Activated naive CD4-positive, alpha-beta T cell (primary cell): ENCODE measurements at regions not wholly inside any gene's neighbourhood (a gene's known extent, or its start where the extent isn't known, plus 50 kb on each side); places are given as distances from the start of the nearest gene placed in this dataset.

Source experiments
- DNase-seq, 4 experiments: peaks; one replicate each; lab custom pipeline; 2025; lab: John Stamatoyannopoulos, UW

GRCh38 chr12:67909681-67910080 lies 79.6 kb upstream of the IFNG-AS1 start:
- no peak for DNase-seq

GRCh38 chr12:67910360-67911274 lies 78.6 kb upstream of the IFNG-AS1 start:
- DNase-seq = no peak

- no peak for DNase-seq
Measured at GRCh38 chr12:67911275-67911600, 78.0 kb upstream of the IFNG-AS1 start.

GRCh38 chr12:67911789-67912188 lies 77.5 kb upstream of the IFNG-AS1 start:
- no peak for DNase-seq

GRCh38 chr12:67915335-67915851 lies 73.9 kb upstream of the IFNG-AS1 start:
- DNase-seq = no peak

GRCh38 chr12:67916266-67916970 lies 72.8 kb upstream of the IFNG-AS1 start:
- no peak for DNase-seq

GRCh38 chr12:67917811-67918210 lies 71.4 kb upstream of the IFNG-AS1 start:
- no peak for DNase-seq

GRCh38 chr12:67918441-67918840 lies 70.8 kb upstream of the IFNG-AS1 start:
- DNase-seq = no peak

GRCh38 chr12:67919406-67919805 lies 69.8 kb upstream of the IFNG-AS1 start:
- no peak for DNase-seq

- no peak for DNase-seq
Measured at GRCh38 chr12:67920413-67920812, 68.8 kb upstream of the IFNG-AS1 start.

- DNase-seq = no peak
Measured at GRCh38 chr12:67921286-67921685, 68.0 kb upstream of the IFNG-AS1 start.

- DNase-seq = no peak
Measured at GRCh38 chr12:67922245-67922644, 67.0 kb upstream of the IFNG-AS1 start.

GRCh38 chr12:67925077-67925476 lies 64.2 kb upstream of the IFNG-AS1 start:
- no peak for DNase-seq

GRCh38 chr12:67925552-67925951 lies 63.7 kb upstream of the IFNG-AS1 start:
- no peak for DNase-seq

- DNase-seq = no peak
Measured at GRCh38 chr12:67926063-67926462, 63.2 kb upstream of the IFNG-AS1 start.

GRCh38 chr12:67927324-67927723 lies 61.9 kb upstream of the IFNG-AS1 start:
- no peak for DNase-seq

GRCh38 chr12:67927815-67928214 lies 61.4 kb upstream of the IFNG-AS1 start:
- DNase-seq = no peak

GRCh38 chr12:67928621-67929383 lies 60.4 kb upstream of the IFNG-AS1 start:
- no peak for DNase-seq

- DNase-seq = no peak
Measured at GRCh38 chr12:67929384-67929772, 59.9 kb upstream of the IFNG-AS1 start.

GRCh38 chr12:67937822-67938221 lies 51.4 kb upstream of the IFNG-AS1 start:
- DNase-seq = no peak
